ENCODE measurements at regions not wholly inside any gene's neighbourhood (a gene's known extent, or its start where the extent isn't known, plus 50 kb on each side); places are given as distances from the start of the nearest gene placed in this dataset.
"Not testable (repeated sequence)": the region's sequence is repeated elsewhere in the genome, so short reads cannot be mapped to it uniquely, and the experiment has no call there.

GRCh38 chr5:67896311-67896929, 319.1 kb upstream of the PIK3R1 start:
- Mint-ChIP-seq H3K27me3 (no peaks in the 10 kb centered on the region), H3K27ac (no peak overlapping the region), H3K9me3 (ENCODE audit: low read depth) (no peaks in the 10 kb centered on the region), H3K4me1 (no peaks in the 10 kb centered on the region), H3K4me3 (no peak overlapping the region), H3K36me3 (no peaks in the 10 kb centered on the region)
- ATAC-seq (no peak), DNase-seq (no peak)
- CTCF ChIA-PET: no interaction called here

GRCh38 chr5:67889870-67890269, 325.7 kb upstream of the PIK3R1 start:
- H3K4me3 Mint-ChIP-seq; H3K36me3 Mint-ChIP-seq; H3K27ac Mint-ChIP-seq; H3K27me3 Mint-ChIP-seq; H3K9me3 Mint-ChIP-seq (ENCODE audit: low read depth); ATAC-seq; DNase-seq; H3K4me1 Mint-ChIP-seq; CTCF ChIA-PET: not testable (repeated sequence)

GRCh38 chr5:67887748-67888161, 327.8 kb upstream of the PIK3R1 start:
- Mint-ChIP-seq H3K27ac (no peak overlapping the region), H3K36me3 (no peaks in the 10 kb centered on the region), H3K27me3 (no peaks in the 10 kb centered on the region), H3K9me3 (ENCODE audit: low read depth) (no peaks in the 10 kb centered on the region), H3K4me3 (no peak overlapping the region), H3K4me1 (no peaks in the 10 kb centered on the region)
- CTCF ChIA-PET: no interaction called here
- DNase-seq (no peak), ATAC-seq (no peak)

- Mint-ChIP-seq H3K4me1 (no peaks in the 10 kb centered on the region), H3K4me3 (no peak overlapping the region), H3K9me3 (ENCODE audit: low read depth) (no peaks in the 10 kb centered on the region), H3K36me3 (no peaks in the 10 kb centered on the region), H3K27me3 (no peaks in the 10 kb centered on the region), H3K27ac (no peak overlapping the region)
- DNase-seq: no peak
- no peak for ATAC-seq
- CTCF ChIA-PET: no interaction called here
These were observed 328.8 kb upstream of the PIK3R1 start for GRCh38 chr5:67886761-67887160.

- ATAC-seq: no peak
- CTCF ChIA-PET: no interaction called here
- no peaks in the 10 kb centered on the region for H3K27me3 Mint-ChIP-seq
- H3K4me1 Mint-ChIP-seq: no peaks in the 10 kb centered on the region
- no peak overlapping the region for H3K4me3 Mint-ChIP-seq
- no peaks in the 10 kb centered on the region for H3K9me3 Mint-ChIP-seq (ENCODE audit: low read depth)
- H3K36me3 Mint-ChIP-seq: no peaks in the 10 kb centered on the region
- no peak overlapping the region for H3K27ac Mint-ChIP-seq
- no peak for DNase-seq
These were observed 334.7 kb upstream of the PIK3R1 start for GRCh38 chr5:67880876-67881275.

- no peaks in the 10 kb centered on the region for H3K9me3 Mint-ChIP-seq (ENCODE audit: low read depth)
- no peaks in the 10 kb centered on the region for H3K36me3 Mint-ChIP-seq
These were observed 335.1 kb upstream of the PIK3R1 start for GRCh38 chr5:67880511-67880805.

GRCh38 chr5:67879620-67880510, 335.7 kb upstream of the PIK3R1 start:
- Mint-ChIP-seq H3K9me3 (ENCODE audit: low read depth) (no peaks in the 10 kb centered on the region), H3K36me3 (no peaks in the 10 kb centered on the region), H3K4me3 (no peak overlapping the region), H3K27me3 (no peaks in the 10 kb centered on the region), H3K27ac (no peak overlapping the region), H3K4me1 (no peaks in the 10 kb centered on the region)
- CTCF ChIA-PET: no interaction called here
- DNase-seq (no peak), ATAC-seq (no peak)

More at GRCh38 chr5:67880511-67880805, 335.1 kb upstream of the PIK3R1 start:
- H3K27ac Mint-ChIP-seq: no peak overlapping the region
- CTCF ChIA-PET: no interaction called here
- no peaks in the 10 kb centered on the region for H3K27me3 Mint-ChIP-seq
- DNase-seq: no peak
- no peak for ATAC-seq
- H3K4me1 Mint-ChIP-seq: no peaks in the 10 kb centered on the region
- H3K4me3 Mint-ChIP-seq: no peak overlapping the region

GRCh38 chr5:67878933-67879332, 336.6 kb upstream of the PIK3R1 start:
- Mint-ChIP-seq H3K9me3 (ENCODE audit: low read depth) (no peaks in the 10 kb centered on the region), H3K27me3 (no peaks in the 10 kb centered on the region), H3K4me3 (no peak overlapping the region), H3K4me1 (no peaks in the 10 kb centered on the region), H3K36me3 (no peaks in the 10 kb centered on the region), H3K27ac (no peak overlapping the region)
- DNase-seq: no peak
- CTCF ChIA-PET: no interaction called here
- ATAC-seq: no peak

- H3K4me3 Mint-ChIP-seq: no peak overlapping the region
- H3K4me1 Mint-ChIP-seq: no peaks in the 10 kb centered on the region
- H3K27ac Mint-ChIP-seq: no peak overlapping the region
- peaks cover 4% of the 10 kb centered on the region for H3K27me3 Mint-ChIP-seq
- no peaks in the 10 kb centered on the region for H3K36me3 Mint-ChIP-seq
- no peak for ATAC-seq
- no peak for DNase-seq
- H3K9me3 Mint-ChIP-seq (ENCODE audit: low read depth): no peaks in the 10 kb centered on the region
- CTCF ChIA-PET: no interaction called here
These were observed 339.2 kb upstream of the PIK3R1 start for GRCh38 chr5:67876371-67876770.

- H3K4me1 Mint-ChIP-seq: no peaks in the 10 kb centered on the region
- no peak overlapping the region for H3K4me3 Mint-ChIP-seq
- ATAC-seq (no peak), DNase-seq (no peak)
- no peaks in the 10 kb centered on the region for H3K36me3 Mint-ChIP-seq
- no peaks in the 10 kb centered on the region for H3K9me3 Mint-ChIP-seq (ENCODE audit: low read depth)
- CTCF ChIA-PET: no interaction called here
- H3K27me3 Mint-ChIP-seq: peaks cover 4% of the 10 kb centered on the region
- H3K27ac Mint-ChIP-seq: no peak overlapping the region
These were observed 340.0 kb upstream of the PIK3R1 start for GRCh38 chr5:67875601-67876000.

- ATAC-seq (no peak), DNase-seq (no peak)
- no peak overlapping the region for H3K27ac Mint-ChIP-seq
- H3K4me1 Mint-ChIP-seq: no peaks in the 10 kb centered on the region
- peaks cover 7% of the 10 kb centered on the region for H3K27me3 Mint-ChIP-seq
- no peaks in the 10 kb centered on the region for H3K36me3 Mint-ChIP-seq
- H3K4me3 Mint-ChIP-seq: no peak overlapping the region
- H3K9me3 Mint-ChIP-seq (ENCODE audit: low read depth): no peaks in the 10 kb centered on the region
- CTCF ChIA-PET: no interaction called here
These were observed 341.6 kb upstream of the PIK3R1 start for GRCh38 chr5:67873935-67874334.

GRCh38 chr5:67870662-67871061, 344.9 kb upstream of the PIK3R1 start:
- no peaks in the 10 kb centered on the region for H3K4me1 Mint-ChIP-seq

GRCh38 chr5:67864335-67864734, 351.2 kb upstream of the PIK3R1 start:
- H3K36me3 Mint-ChIP-seq; H3K9me3 Mint-ChIP-seq (ENCODE audit: low read depth); H3K27ac Mint-ChIP-seq; DNase-seq; CTCF ChIA-PET; H3K4me3 Mint-ChIP-seq; ATAC-seq; H3K4me1 Mint-ChIP-seq: not testable (repeated sequence)
- peaks cover 10% of the 10 kb centered on the region for H3K27me3 Mint-ChIP-seq

More at GRCh38 chr5:67870662-67871061, 344.9 kb upstream of the PIK3R1 start:
- no peak overlapping the region for H3K27ac Mint-ChIP-seq
- CTCF ChIA-PET: no interaction called here
- ATAC-seq (no peak), DNase-seq (no peak)
- H3K9me3 Mint-ChIP-seq (ENCODE audit: low read depth): no peaks in the 10 kb centered on the region
- H3K4me3 Mint-ChIP-seq: no peak overlapping the region
- no peaks in the 10 kb centered on the region for H3K36me3 Mint-ChIP-seq
- peaks cover 11% of the 10 kb centered on the region for H3K27me3 Mint-ChIP-seq

- Mint-ChIP-seq H3K4me3 (no peak overlapping the region), H3K36me3 (peaks cover 3% of the 10 kb centered on the region), H3K4me1 (no peaks in the 10 kb centered on the region), H3K27me3 (no peaks in the 10 kb centered on the region), H3K9me3 (ENCODE audit: low read depth) (peaks cover 3% of the 10 kb centered on the region), H3K27ac (no peak overlapping the region)
- DNase-seq: no peak
- CTCF ChIA-PET: no interaction called here
- ATAC-seq: no peak
These were observed 357.0 kb upstream of the PIK3R1 start for GRCh38 chr5:67858471-67859031.

Data from activated CD8-positive, alpha-beta memory T cell treated with anti-CD3 and anti-CD28 coated beads, Interleukin-2, amount 10 ng/mL, durations not matched to agents 7 days and 5 days (primary cell).